Gastrocnemius medialis (tissue), 4 donors: ENCODE measurements at regions not wholly inside any gene's neighbourhood (a gene's known extent, or its start where the extent isn't known, plus 50 kb on each side); places are given as distances from the start of the nearest gene placed in this dataset.

Experiments used
- ATAC-seq, 2 donors: fragments of 150-250 bp; one replicate each; pipeline ENCODE4 v1.9.1; 2016
- DNase-seq, 2 donors: peaks; one replicate each; pipeline ENCODE4 v3.0.0-alpha.2; 2019
- H3K27ac ChIP-seq, 4 donors: fragments of 200-600 bp; sonication (generic); 1 replicate in 1 of 4; 2 replicates in 3 of 4; pipeline ENCODE4 v1.5.1; 2016 to 2018; ENCODE audit warnings: mild to moderate bottlenecking in 2 of 4, moderate library complexity in 1 of 4
- H3K27me3 ChIP-seq, 3 donors: fragments of 200-600 bp; sonication (generic) in 2 of 3; 1 replicate in 1 of 3; 2 replicates in 2 of 3; pipeline versions ENCODE4 v1.5.1 to v1.6.0; 2016 to 2019; ENCODE audit warnings: mild to moderate bottlenecking in 1 of 3, moderate library complexity in 1 of 3
- H3K36me3 ChIP-seq, 2 donors: fragments of 200-600 bp; sonication (generic) in 1 of 2; one replicate each; pipeline ENCODE4 v1.5.1; 2017 to 2018
- H3K4me1 ChIP-seq, 2 donors: fragments of 200-600 bp; sonication (generic) in 1 of 2; one replicate each; pipeline ENCODE4 v1.5.1; 2016 to 2017; ENCODE audit warnings: mild to moderate bottlenecking in 2 of 2
- H3K4me3 ChIP-seq, 4 donors: fragments of 200-600 bp; sonication (generic) in 3 of 4; 1 replicate in 1 of 4; 2 replicates in 3 of 4; pipeline ENCODE4 v1.5.1; 2016 to 2019; ENCODE audit warnings: mild to moderate bottlenecking in 2 of 4
- H3K9me3 ChIP-seq, 3 donors: fragments of 200-600 bp; sonication (generic) in 2 of 3; 1 replicate in 1 of 3; 2 replicates in 2 of 3; pipeline ENCODE4 v1.5.1; 2016 to 2019
- CTCF ChIP-seq, 5 experiments: fragments of 450-650 bp in 3 of 5; fragments of 200-600 bp in 2 of 5; sonication (generic) in 2 of 5; IDR thresholded peaks in 4 of 5; conservative IDR thresholded peaks in 1 of 5; 1 replicate in 4 of 5; 2 replicates in 1 of 5; pipeline ENCODE4 v1.5.1; 2016 to 2019; ENCODE audit warnings: antibody characterized with exemption in 5 of 5, mild to moderate bottlenecking in 3 of 5, moderate library complexity in 3 of 5
- POLR2A ChIP-seq, 2 donors: fragments of 450-650 bp; IDR thresholded peaks; one replicate each; pipeline ENCODE4 v1.6.1; 2017; ENCODE audit warnings: antibody characterized with exemption in 2 of 2, mild to moderate bottlenecking in 2 of 2, moderate library complexity in 2 of 2
- in situ Hi-C, 4 donors: fragments of 200-750 bp; cut with MboI; loops; one replicate each; pipeline versions ENCODE4 v1.15.0 to v1.8.0; 2017; ENCODE audit warnings: low sequenced_read_pairs in 4 of 4
- intact Hi-C: fragments of 100-400 bp; cut with DNase I; formaldehyde crosslinking; loops from one replicate; pipeline ENCODE4 v1.15.1; 2023; ENCODE audit warnings: low total_unique reads

GRCh38 chr1:96918406-96918805, 196.8 kb downstream of the PTBP2 start:
- no peak overlapping the region for H3K4me3 ChIP-seq
- intact Hi-C loops = no loop called here
- H3K4me1 ChIP-seq = no peaks in the 10 kb centered on the region
- in situ Hi-C loops = no loop called here
- no peak overlapping the region for H3K27ac ChIP-seq
- TF ChIP-seq POLR2A (IDR thresholded peaks at IDR 0.05) (no peak), CTCF (IDR thresholded peaks at IDR 0.05 in 4 of 5, conservative IDR thresholded peaks at IDR 0.05 in 1 of 5) (no peak)
- H3K27me3 ChIP-seq = no peaks in the 10 kb centered on the region
- no peak for ATAC-seq
- no peaks in the 10 kb centered on the region for H3K9me3 ChIP-seq
- DNase-seq = no peak
- H3K36me3 ChIP-seq = no peaks in the 10 kb centered on the region

GRCh38 chr1:96922181-96922580, 200.6 kb downstream of the PTBP2 start:
- intact Hi-C loops = no loop called here
- no peak for DNase-seq
- TF ChIP-seq CTCF (IDR thresholded peaks at IDR 0.05 in 4 of 5, conservative IDR thresholded peaks at IDR 0.05 in 1 of 5) = no peak
- TF ChIP-seq POLR2A (IDR thresholded peaks at IDR 0.05) = no peak
- Histone ChIP-seq H3K27ac (no peak overlapping the region), H3K36me3 (no peaks in the 10 kb centered on the region), H3K9me3 (no peaks in the 10 kb centered on the region), H3K4me3 (no peak overlapping the region), H3K4me1 (no peaks in the 10 kb centered on the region), H3K27me3 (no peaks in the 10 kb centered on the region)
- in situ Hi-C loops = no loop called here
- no peak for ATAC-seq

- in situ Hi-C loops = no loop called here
- TF ChIP-seq POLR2A (IDR thresholded peaks at IDR 0.05) (no peak), CTCF (IDR thresholded peaks at IDR 0.05 in 4 of 5, conservative IDR thresholded peaks at IDR 0.05 in 1 of 5) (no peak)
These were observed 202.2 kb downstream of the PTBP2 start for GRCh38 chr1:96923753-96924152.

GRCh38 chr1:96926176-96926575, 204.6 kb downstream of the PTBP2 start:
- ATAC-seq (no peak), DNase-seq (no peak)
- Histone ChIP-seq H3K27me3 (no peaks in the 10 kb centered on the region), H3K4me1 (no peaks in the 10 kb centered on the region), H3K36me3 (no peaks in the 10 kb centered on the region), H3K4me3 (no peak overlapping the region), H3K27ac (no peak overlapping the region), H3K9me3 (no peaks in the 10 kb centered on the region)
- in situ Hi-C loops (no loop called here), intact Hi-C loops (no loop called here)
- no peak for TF ChIP-seq CTCF (IDR thresholded peaks at IDR 0.05 in 4 of 5, conservative IDR thresholded peaks at IDR 0.05 in 1 of 5)
- no peak for TF ChIP-seq POLR2A (IDR thresholded peaks at IDR 0.05)

More at GRCh38 chr1:96923753-96924152, 202.2 kb downstream of the PTBP2 start:
- Histone ChIP-seq H3K36me3 (no peaks in the 10 kb centered on the region), H3K27me3 (no peaks in the 10 kb centered on the region), H3K9me3 (no peaks in the 10 kb centered on the region), H3K4me3 (no peak overlapping the region), H3K27ac (no peak overlapping the region), H3K4me1 (no peaks in the 10 kb centered on the region)
- no peak for DNase-seq
- intact Hi-C loops = no loop called here
- no peak for ATAC-seq

- Histone ChIP-seq H3K4me3 (no peak overlapping the region), H3K4me1 (no peaks in the 10 kb centered on the region), H3K27me3 (no peaks in the 10 kb centered on the region), H3K9me3 (no peaks in the 10 kb centered on the region), H3K36me3 (no peaks in the 10 kb centered on the region), H3K27ac (no peak overlapping the region)
- in situ Hi-C loops (no loop called here), intact Hi-C loops (no loop called here)
- ATAC-seq = no peak
- no peak for DNase-seq
- no peak for TF ChIP-seq CTCF (IDR thresholded peaks at IDR 0.05 in 4 of 5, conservative IDR thresholded peaks at IDR 0.05 in 1 of 5)
- TF ChIP-seq POLR2A (IDR thresholded peaks at IDR 0.05) = no peak
These were observed 205.5 kb downstream of the PTBP2 start for GRCh38 chr1:96927125-96927524.
